ENCODE measurements at regions not wholly inside any gene's neighbourhood (a gene's known extent, or its start where the extent isn't known, plus 50 kb on each side); places are given as distances from the start of the nearest gene placed in this dataset.

DNA sequence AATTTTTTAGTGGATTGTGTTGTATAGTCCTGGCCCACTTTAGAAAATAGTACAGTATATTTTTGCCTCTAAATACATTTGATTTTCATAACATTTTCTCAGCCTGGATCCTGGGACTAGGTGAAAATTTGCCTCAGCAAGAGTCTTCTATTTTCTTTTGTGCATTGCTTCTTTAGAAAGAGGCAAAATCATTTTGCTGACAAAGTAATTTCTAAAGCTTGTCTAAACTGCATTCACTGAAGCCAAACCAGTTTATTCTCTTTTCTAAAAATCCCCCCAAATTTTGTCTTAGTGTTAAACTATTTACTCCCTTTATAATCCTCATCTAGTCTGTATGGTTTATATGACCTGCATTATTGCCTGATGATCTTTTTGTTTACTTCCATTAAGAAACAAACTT is 326.3 kb downstream of the C4orf33 start:
- DNase-seq: no peak

DNA sequence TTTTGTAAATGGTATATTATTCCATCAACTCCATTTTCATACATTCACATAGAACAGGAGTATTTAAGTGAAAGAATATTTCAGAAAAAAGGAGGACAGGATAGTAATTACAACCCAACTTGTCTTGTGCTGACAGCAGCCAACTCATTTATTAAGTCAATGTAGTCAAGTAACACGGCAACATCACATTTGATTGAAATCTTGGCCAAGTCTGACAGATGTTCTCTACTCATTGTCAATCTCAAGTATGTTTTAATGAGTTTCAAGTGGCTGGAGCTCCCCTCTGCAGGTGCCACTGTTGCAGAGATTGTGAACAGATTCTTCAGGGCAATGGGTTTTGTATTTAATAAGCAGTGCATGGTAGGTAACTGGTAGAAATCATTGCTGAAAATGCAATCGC is 332.5 kb downstream of the C4orf33 start:
- no peak for DNase-seq

DNA sequence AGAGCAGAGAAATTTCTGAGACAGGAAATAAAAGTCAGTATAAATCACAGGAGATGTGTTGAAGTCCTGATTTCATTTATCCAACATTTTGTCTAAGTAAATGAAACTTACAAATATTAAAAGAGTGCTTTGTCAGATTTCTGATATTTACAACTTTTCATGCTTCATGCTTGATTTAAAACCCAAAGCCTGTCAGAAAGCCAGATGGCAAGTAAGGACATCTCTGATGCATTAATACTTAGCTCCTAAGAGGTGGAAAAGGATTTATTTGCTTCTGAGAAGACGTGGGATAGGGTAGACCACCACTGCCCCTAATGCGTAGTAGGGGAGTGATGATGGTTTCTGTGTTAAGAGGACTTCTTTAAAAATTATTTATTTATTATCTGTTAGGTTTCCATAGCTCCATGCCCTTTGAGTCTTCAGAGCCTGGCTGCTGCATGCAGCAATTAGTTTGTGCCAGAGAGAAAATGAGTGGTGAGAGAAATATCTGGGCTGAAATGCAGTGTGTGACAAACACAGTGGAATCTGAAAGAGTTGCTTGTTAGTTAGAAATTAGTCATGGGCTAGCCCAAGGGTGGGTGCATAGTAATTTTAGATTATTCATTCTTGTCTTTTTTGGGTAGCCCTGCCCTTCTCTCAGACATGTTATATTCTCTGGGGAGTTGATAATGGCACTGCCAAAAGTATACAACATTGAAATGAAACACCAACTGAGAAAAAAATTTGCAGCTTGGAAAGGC is 333.8 kb downstream of the C4orf33 start:
- no peak for DNase-seq

DNA sequence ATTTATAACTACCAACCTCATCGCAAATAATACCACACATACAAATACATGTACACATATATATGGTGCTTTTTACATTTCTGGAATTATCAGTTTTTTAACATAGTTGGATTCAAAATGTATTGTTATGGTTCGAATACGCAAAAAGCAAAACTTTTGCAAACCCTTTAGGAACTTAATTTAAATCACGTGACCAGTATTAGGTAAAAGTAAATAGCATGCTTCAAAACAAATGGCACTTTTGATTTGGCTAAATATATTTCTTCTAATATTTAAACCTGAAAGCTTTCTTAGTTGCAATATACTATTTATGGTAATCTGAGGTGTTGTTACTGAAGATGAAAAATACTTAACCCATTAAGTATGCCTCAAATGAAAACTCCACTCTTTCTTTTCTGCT is 341.4 kb downstream of the C4orf33 start:
- no peak for DNase-seq

DNA sequence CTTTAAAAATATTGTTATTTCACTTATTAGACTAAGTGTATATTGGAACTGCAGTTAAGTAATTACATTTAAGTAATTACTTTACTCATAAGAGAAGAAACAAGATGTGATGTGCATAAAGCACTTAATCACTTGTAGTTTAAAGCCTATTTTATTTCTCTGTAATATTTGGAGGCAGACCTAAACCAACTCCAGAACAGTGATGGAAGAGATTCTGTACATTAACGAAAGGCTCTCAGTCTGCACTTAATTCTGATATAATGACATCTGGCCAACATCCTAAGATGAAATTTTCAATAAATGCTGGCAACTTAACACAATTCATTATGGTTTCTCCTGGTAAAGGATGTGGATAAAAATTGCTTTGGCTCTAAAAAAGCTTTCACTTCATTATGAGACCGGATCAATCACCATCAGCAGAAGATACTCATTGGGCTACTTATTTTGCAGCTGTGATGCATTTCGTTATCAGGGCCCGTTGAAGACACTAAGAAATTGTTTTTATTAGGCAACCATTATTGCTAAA is 342.6 kb downstream of the C4orf33 start:
- DNase-seq: no peak

DNA sequence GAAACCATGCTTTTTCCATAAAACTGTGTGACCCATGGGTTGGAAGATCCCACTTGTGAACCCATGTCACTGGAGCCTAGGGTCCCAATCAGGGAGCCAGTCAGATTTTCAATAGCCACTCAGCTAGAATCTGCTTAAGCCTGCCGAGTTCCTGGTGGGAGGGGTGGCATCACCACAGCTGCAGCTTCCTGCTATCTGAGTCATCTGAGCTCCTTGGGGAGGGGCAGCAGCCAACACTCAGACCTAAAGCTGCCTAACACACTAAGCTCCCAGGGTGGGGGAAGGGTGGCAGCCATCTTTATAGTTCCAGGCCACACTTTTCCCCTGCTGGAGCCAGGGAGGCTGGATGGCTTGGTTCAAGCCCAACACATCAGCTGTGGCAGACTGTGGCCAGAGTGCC is 350.1 kb downstream of the C4orf33 start:
- DNase-seq: no peak

DNA sequence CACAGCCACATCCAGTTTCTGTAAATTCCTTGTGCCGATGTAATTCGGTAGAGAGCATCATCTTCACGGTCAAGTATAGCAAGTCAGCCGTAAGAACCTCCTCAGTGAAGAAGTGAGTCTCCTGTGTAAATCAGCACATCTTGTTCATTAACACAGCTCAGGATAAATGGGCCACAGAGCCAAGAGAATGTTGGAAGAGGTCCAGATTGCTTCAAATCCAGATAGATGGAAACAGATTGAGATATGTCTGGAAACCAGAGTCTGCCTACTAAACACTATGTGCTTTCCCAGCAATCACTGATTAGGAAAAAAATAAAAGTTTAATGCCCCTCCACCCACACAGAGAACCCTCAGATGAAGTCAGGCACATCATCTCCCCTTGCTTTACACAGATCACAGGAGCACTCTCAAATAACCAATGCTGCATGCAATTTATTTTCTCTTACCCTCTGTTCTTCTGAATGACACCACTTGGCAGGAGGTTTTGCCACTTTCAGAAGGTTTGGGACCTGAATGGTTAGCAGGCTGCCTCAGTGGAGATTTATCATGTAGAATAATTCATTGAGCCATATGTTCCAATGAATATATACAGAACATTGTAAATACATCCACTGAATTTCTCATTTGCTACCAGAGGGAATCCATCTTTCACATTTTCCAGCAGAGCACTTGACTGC is 357.7 kb downstream of the C4orf33 start:
- DNase-seq: no peak

DNA sequence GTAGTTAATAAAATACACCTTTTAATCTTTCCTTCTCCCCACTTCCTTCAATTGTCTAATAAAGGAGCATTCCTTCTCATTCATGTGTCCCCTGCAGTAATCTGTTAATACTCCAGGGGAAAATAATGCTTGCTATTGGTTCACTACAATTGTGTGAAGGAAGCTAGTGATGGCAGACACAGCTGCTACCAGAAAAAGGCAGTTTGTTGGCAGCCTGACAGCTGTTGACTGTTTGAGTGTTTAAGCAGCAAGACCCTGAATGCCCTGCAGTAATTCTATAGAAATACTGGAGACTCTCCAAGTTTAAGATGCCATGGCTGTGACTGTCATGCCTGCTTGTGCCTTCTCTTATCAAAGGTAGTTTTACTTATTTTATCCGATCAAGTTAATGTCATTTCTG is 359.5 kb downstream of the C4orf33 start:
- no peak for DNase-seq

DNA sequence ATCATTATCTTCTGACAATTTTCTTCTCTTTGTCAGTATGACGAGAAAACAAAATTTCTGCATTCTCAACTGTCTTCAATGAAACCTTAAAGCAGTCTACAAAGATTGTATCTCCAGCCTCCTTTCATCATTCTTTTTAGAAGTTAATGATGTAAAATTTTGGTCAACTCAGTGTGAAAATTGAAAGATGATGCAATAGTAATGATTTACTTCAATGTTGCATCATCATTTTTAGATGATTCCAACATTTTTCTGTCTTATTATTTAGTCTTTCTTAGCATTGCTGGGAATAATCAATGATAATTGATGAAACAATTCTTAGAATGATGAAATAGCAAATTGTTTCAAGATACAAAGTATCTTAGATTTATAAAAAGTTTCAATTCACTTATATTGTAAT is 372.7 kb downstream of the C4orf33 start:
- no peak for DNase-seq

DNA sequence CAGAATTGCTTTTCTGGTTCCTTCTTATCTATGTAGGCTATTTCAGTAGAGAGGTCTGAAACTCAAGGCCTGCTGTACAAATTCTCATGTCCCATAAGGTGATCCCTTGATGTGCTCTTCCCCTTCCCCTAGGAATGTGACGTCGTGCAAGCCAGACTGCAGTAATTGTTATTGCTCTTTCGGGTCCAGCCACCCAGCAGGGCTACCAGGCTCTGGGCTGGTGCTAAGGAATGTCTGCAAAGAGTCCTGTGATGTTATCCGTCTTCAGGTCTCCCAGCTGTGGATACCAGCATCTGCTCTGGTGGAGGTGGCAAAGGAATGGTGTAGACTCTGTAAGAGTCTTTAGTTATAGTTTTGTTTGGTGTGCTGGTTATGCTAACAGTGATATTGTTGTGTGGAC is 378.7 kb downstream of the C4orf33 start:
- no peak for DNase-seq

DNA sequence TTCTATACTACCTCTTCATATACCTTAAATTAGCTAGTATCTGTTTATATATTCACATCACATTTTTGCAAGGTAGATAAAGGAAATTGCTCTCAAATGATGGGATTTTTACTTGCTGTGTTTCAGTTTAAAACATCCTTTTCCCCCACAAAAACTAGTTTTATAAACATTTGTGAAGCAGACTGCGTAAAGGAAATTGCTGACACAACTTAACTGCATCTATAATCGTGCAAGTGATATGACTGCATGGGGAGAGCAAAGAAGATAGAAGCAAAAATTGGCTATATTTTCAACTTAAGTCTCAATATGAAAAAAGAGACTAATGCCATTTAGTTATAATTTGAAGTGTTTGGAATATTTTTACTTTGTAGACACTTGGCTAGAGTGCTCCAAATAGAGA is 385.2 kb downstream of the C4orf33 start:
- DNase-seq: no peak

DNA sequence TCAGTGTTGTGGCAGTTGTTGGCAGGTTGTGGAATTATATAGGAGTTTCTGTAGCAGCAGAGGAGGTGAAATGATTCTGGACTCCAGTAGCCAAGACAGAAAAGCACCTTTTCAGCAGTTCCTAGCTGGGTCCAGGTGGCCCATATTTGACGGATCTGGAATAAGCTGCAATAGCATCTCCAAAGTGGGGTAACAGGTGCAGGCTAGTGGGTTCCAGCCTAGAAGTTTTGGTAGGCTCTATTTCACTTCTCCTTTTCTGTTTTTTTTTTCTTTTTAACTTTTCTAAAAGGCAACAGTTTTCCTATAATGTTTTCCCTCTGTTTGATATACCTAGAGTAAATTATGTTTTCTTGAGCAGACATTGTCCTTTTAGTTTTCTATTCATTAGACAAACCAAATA is 392.5 kb downstream of the C4orf33 start:
- DNase-seq: no peak

DNA sequence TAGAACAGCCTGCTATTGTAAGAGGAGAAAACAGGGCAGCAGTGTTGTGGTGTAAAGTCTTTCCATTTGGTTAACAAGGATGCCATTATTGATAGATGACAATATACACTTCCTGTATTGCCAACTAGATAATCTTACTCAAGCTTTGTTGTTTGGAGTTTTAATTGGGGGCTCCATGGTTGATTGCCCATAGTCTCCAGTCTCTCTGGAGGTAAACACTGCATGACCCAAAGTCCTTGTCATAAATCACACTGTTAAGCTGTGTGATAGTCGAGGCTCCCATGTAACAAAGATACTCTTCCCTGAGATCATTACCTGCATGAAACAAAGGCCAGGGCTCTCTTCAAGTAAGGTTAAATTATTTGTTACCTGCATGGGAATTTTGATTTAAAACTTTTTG is 394.6 kb downstream of the C4orf33 start:
- DNase-seq: no peak

DNA sequence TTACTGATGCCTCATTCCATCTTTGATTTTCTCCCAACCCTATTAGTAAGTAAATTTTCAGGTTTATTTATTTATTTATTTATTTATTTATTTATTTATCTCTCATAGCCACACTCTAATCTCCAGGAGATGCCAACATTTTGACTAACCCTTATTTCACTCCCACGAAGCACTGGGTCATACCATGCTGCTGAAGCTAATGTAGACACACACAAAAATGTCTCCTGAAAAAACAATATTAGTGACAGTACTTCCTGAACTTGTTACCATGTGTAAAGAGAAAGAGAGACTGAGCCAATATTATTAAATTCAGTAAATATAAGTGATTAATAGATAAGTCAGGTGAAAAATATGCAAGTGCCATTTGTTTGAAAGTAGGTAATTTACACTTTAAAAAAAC is 402.7 kb downstream of the C4orf33 start:
- DNase-seq: no peak

DNA sequence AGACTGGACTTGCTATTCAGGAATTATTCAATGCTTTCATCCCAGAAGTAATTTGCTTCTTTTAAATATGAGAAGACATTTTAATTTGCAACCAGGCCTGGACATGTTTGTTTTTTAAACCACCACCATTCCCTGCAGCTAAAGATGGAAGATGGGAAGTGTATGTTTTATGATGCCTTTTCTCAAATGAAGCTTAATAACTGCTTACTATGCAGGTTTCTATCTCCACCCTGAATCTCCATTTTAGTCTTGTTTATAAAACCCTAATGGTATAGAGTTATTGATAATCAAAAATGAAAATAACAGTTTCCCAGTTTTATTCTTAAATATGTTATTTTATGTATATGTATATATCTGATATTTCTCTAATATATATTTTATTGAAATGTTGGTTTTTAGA is 418.9 kb downstream of the C4orf33 start:
- no peak for DNase-seq

DNA sequence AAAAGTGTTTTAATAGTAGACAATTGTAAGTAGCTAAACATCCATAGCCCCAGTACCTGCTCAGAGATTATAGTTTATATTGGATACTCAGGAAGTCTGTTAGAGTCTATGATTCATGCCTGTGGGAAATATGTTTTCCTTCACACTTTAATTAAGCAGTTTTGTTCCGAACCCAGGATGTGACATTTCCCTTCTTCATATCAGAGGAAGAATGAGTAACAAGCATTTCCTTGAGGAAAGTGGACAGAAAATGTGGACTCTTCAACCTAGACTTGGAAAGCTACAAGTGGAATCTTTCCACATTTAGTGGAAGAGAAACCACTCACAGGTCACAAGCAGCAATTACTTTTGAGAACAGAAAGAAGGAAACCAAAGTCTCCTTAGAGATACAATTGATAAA is 419.4 kb downstream of the C4orf33 start:
- no peak for DNase-seq

DNA sequence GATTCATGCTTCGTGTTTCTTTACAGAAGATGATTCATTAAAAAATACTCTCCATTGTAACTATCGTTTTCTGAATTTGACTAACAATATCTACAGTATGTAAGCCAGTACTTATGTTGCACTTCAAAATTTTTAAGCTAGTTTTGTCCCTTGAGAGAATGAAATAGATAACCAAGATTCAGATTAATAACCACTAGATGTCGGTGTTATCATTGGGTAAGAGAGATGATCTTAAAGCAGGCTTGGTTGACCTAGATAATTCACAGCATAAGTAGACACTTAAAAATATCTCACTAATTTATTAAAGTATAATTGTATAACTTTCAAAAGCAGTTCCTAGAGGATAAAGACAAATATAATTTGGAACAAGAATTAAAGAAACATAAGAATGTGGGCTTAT is 430.9 kb downstream of the C4orf33 start:
- no peak for DNase-seq

DNA sequence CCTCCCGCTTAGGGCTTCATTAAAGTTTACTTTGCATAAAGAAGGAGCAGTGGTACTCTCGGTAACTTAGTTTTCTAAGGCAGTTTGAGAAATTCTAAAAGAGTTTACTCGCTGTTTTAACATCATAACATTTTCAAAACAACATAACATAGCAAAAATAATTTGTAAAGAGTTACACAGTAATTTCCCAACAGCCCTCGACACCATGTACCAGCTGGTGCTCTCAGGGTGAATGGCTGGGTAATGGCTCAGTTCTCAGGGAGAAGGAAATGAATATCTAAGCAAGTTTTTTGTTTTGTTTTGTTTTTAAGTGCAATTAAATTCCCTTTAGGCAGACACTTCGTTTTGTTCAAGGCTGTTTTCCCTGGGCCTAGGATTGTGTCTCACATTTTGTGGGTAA is 435.3 kb downstream of the C4orf33 start:
- DNase-seq: no peak

DNA sequence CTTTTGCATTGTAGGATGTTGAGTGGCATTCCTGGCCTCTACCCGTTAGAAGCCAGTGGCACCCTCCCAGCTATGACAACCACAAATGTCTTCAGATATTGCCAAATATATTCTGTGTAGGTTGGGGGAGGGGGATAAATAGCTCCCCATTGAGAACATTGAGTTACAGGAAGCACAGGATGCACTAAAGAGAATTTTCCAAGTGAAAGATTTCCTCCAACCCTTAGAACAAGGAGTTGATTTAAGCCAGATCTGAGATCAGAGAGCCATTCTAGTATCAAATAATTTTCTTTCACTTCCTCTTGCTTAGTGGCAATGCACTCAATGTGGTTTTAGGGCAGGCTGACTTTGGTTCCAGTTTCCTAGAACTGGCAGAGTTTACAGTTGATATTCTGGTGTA is 436.6 kb downstream of the C4orf33 start:
- no peak for DNase-seq

DNA sequence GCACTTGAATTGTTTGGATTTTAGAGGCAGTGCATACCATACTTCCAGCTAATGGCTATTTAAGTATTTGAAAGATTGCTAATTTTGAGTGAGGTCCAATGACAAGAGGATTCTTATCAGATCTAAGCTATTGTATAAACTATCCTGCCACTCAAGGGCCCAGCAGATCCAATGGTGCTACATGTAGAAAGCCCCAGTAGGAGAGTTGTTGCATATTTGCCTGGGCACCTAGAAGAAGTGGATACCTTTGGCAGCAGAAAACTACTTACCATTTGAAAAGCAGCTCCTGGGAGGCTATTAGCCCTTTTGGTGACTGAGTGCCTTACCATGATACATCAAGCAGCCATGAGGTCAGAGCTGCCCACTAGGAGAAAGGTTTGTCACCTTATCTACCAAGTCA is 447.3 kb downstream of the C4orf33 start:
- no peak for DNase-seq

DNA sequence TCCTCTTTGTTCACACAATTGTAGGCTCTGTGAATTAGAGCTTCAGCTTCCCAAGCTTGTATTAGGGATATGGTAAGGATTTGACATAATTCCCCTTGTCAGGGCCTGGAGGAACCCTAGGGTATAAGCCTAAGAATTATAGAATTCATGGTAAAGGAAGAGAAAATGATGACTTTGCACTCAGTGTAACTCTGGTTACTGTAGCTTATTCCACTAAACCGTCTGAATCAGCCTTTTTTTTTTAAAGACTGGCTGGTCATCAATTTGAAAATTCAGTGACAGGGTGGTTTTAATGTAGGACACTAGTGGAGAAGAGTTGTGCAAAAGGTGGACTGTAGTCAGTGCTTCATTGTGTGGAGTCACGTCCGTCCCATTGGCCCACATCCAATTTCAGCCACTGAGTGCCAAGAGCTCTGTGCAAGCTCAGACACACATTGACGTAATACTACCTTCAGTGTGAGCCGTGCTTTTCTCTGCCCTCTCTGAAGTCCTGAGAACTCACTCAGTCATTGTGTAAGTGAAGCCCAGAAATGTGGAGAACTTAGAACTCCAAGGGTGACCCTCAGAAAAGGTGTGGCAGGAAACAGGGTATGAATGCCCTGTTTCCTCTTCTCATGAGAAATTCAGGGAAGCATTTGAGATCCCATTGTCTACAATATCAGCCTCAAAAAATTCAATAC is 449.8 kb downstream of the C4orf33 start:
- no peak for DNase-seq

DNA sequence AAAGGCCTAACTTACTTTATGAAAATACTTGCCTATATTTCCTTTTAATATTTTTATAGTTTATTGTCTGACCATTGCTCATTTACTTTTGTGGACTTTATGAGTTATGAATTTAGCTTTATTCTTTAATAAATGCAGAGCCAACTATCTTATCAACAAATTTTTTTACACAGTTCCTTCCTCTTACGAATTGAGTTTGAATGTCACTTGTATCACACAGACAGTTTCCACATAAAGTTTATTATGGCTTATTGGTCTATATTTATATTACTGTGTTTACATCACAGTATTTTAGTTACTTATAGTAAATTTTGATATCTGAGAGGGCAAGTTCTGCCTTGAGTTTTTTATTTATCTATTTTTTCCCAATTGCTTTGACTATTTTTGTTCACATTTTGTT is 450.6 kb downstream of the C4orf33 start:
- no peak for DNase-seq

DNA sequence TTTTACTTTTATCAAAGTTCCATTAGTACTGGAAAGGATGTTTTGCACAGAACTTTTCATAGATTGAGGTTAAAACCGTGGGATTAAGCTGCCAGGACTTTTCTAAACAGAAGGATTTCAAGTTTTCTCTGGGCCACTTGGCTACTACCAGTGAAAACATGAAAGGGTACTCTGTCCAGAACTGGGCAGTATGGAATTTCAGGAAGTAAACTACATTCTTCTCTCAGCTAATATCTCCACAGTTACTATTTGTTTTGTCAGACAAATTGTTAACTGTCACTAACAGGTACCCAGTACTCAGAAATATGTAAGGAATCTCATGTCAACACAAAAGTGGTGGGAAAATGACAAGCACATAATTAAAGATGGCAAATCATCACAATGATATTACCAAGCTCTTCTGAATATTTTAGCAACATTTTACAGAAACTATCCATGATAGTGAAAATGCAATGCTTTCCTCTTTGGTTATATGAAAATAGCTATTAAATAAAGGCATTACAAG is 454.4 kb downstream of the C4orf33 start:
- DNase-seq: no peak

DNA sequence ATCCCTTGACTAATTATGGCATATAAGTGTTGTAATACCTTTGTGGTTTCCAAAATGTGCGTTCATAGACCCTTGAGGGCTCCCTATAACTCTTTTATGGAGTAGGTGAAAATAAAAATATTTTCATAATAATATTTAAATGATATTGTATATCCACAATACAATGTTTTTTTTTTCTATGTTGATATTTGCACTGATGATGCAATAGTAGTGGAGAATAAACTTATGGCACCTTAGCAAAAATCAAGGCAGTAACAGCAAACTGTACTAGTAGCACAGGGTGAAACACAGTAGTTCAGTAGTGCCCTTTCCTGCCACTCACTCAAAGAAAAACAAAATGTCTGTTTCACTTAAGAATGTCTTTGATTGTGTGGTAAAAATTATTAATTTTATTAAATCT is 465.3 kb downstream of the C4orf33 start:
- no peak for DNase-seq
